ENCODE measurements at regions not wholly inside any gene's neighbourhood (a gene's known extent, or its start where the extent isn't known, plus 50 kb on each side); places are given as distances from the start of the nearest gene placed in this dataset.

GRCh38 chr20:61173267-61173666 is 78.8 kb upstream of the CDH4 start:
- no peaks in the 10 kb centered on the region for H3K9me3 ChIP-seq
- H3K27ac ChIP-seq: no peak overlapping the region
- H3K4me3 ChIP-seq (ENCODE audit: low read depth in 1 of 2, low read length in 1 of 2): no peak overlapping the region
- TF ChIP-seq CTCF (IDR thresholded peaks at IDR 0.05): no peak
- no peaks in the 10 kb centered on the region for H3K4me1 ChIP-seq (ENCODE audit: control insufficient read depth in 1 of 2, insufficient read depth in 1 of 2, low read depth in 1 of 2, low read length in 1 of 2)
- no peaks in the 10 kb centered on the region for H3K36me3 ChIP-seq
- H3K27me3 ChIP-seq: peaks cover 17% of the 10 kb centered on the region

GRCh38 chr20:61173961-61174725 is 77.9 kb upstream of the CDH4 start:
- H3K9me3 ChIP-seq: no peaks in the 10 kb centered on the region
- no peak for TF ChIP-seq CTCF (IDR thresholded peaks at IDR 0.05)
- no peaks in the 10 kb centered on the region for H3K36me3 ChIP-seq
- no peak overlapping the region for H3K27ac ChIP-seq
- no peaks in the 10 kb centered on the region for H3K4me1 ChIP-seq (ENCODE audit: control insufficient read depth in 1 of 2, insufficient read depth in 1 of 2, low read depth in 1 of 2, low read length in 1 of 2)
- H3K27me3 ChIP-seq: peaks cover 26% of the 10 kb centered on the region
- no peak overlapping the region for H3K4me3 ChIP-seq (ENCODE audit: low read depth in 1 of 2, low read length in 1 of 2)

- H3K4me3 ChIP-seq (ENCODE audit: low read depth in 1 of 2, low read length in 1 of 2): no peak overlapping the region
- no peak for TF ChIP-seq CTCF (IDR thresholded peaks at IDR 0.05)
- no peaks in the 10 kb centered on the region for H3K9me3 ChIP-seq
- H3K36me3 ChIP-seq: no peaks in the 10 kb centered on the region
- H3K27ac ChIP-seq: no peak overlapping the region
- H3K4me1 ChIP-seq (ENCODE audit: control insufficient read depth in 1 of 2, insufficient read depth in 1 of 2, low read depth in 1 of 2, low read length in 1 of 2): no peaks in the 10 kb centered on the region
- peaks cover 33% of the 10 kb centered on the region for H3K27me3 ChIP-seq
Measured at GRCh38 chr20:61176874-61177273, 75.2 kb upstream of the CDH4 start.

GRCh38 chr20:61178551-61179071 is 73.5 kb upstream of the CDH4 start:
- Histone ChIP-seq H3K4me3 (ENCODE audit: low read depth in 1 of 2, low read length in 1 of 2) (no peak overlapping the region), H3K27me3 (peaks cover 43% of the 10 kb centered on the region), H3K9me3 (no peaks in the 10 kb centered on the region), H3K4me1 (ENCODE audit: control insufficient read depth in 1 of 2, insufficient read depth in 1 of 2, low read depth in 1 of 2, low read length in 1 of 2) (no peaks in the 10 kb centered on the region), H3K27ac (no peak overlapping the region), H3K36me3 (no peaks in the 10 kb centered on the region)
- no peak for TF ChIP-seq CTCF (IDR thresholded peaks at IDR 0.05)

GRCh38 chr20:61184194-61184593 is 67.9 kb upstream of the CDH4 start:
- Histone ChIP-seq H3K9me3 (no peaks in the 10 kb centered on the region), H3K4me1 (ENCODE audit: control insufficient read depth in 1 of 2, insufficient read depth in 1 of 2, low read depth in 1 of 2, low read length in 1 of 2) (peaks cover 8 to 14% of the 10 kb centered on the region in 2 experiments), H3K4me3 (ENCODE audit: low read depth in 1 of 2, low read length in 1 of 2) (no peak overlapping the region), H3K27me3 (peaks cover 32% of the 10 kb centered on the region), H3K36me3 (no peaks in the 10 kb centered on the region), H3K27ac (no peak overlapping the region)
- no peak for TF ChIP-seq CTCF (IDR thresholded peaks at IDR 0.05)
